Prostate gland (tissue), 2 donors: ENCODE measurements at regions not wholly inside any gene's neighbourhood (a gene's known extent, or its start where the extent isn't known, plus 50 kb on each side); places are given as distances from the start of the nearest gene placed in this dataset.

Source experiments
- POLR2A ChIP-seq: fragments of 450-650 bp; IDR thresholded peaks from one replicate; pipeline ENCODE4 v1.6.1; 2016; ENCODE audit warnings: antibody characterized with exemption, mild to moderate bottlenecking
- TF ChIP-seq, protein P1 (sequence below), 4 experiments: fragments of 200-600 bp in 2 of 4; fragments of 450-650 bp in 2 of 4; sonication (generic) in 2 of 4; IDR thresholded peaks; 1 replicate in 3 of 4; 2 replicates in 1 of 4; pipeline ENCODE4 v1.5.1; 2016 to 2019; ENCODE audit warnings: antibody characterized with exemption in 4 of 4, mild to moderate bottlenecking in 2 of 4, moderate library complexity in 2 of 4

DNA sequence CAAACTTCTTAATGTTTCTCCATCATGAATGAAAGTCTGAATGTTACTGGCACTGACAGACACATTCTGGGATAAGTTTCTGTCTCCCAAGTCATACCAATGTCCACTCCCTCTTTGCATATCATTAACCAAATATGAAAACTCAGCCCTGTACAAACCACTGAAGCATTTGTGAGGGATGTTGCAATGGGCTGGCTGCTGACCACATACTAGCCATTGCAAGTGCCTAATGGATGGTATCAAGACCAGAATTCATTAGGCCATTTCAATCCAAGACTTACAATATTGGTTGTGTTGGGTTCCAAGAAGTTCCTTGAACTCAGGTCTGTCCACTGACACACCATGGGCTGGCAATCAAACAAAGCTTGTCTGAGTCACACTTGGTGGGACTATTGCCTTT lies 73.8 kb downstream of the CBLN2 start:
- TF ChIP-seq, protein P1, sequence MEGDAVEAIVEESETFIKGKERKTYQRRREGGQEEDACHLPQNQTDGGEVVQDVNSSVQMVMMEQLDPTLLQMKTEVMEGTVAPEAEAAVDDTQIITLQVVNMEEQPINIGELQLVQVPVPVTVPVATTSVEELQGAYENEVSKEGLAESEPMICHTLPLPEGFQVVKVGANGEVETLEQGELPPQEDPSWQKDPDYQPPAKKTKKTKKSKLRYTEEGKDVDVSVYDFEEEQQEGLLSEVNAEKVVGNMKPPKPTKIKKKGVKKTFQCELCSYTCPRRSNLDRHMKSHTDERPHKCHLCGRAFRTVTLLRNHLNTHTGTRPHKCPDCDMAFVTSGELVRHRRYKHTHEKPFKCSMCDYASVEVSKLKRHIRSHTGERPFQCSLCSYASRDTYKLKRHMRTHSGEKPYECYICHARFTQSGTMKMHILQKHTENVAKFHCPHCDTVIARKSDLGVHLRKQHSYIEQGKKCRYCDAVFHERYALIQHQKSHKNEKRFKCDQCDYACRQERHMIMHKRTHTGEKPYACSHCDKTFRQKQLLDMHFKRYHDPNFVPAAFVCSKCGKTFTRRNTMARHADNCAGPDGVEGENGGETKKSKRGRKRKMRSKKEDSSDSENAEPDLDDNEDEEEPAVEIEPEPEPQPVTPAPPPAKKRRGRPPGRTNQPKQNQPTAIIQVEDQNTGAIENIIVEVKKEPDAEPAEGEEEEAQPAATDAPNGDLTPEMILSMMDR (IDR thresholded peaks at IDR 0.05), result no peak
- no peak for TF ChIP-seq POLR2A
